SK-N-MC (cell line): ENCODE measurements at regions not wholly inside any gene's neighbourhood (a gene's known extent, or its start where the extent isn't known, plus 50 kb on each side); places are given as distances from the start of the nearest gene placed in this dataset.

Source experiments
- EZH2 ChIP-seq: fragments of 200-600 bp; sonication (generic); IDR thresholded peaks from one replicate; pipeline ENCODE4 v1.6.1; 2017; ENCODE audit warnings: antibody characterized with exemption
- FOXP2 ChIP-seq: optimal IDR thresholded peaks from 2 replicates; pipeline ENCODE3; 2011; ENCODE audit warnings: mild to moderate bottlenecking, moderate library complexity; ENCODE audit not compliant: insufficient read depth; ENCODE audit errors: extremely low read length, control extremely low read depth
- POLR2AphosphoS5 ChIP-seq: IDR thresholded peaks from 2 replicates; pipeline ENCODE4 v1.6.1; 2012; ENCODE audit warnings: mild to moderate bottlenecking, low read depth, low read length, borderline replicate concordance

DNA sequence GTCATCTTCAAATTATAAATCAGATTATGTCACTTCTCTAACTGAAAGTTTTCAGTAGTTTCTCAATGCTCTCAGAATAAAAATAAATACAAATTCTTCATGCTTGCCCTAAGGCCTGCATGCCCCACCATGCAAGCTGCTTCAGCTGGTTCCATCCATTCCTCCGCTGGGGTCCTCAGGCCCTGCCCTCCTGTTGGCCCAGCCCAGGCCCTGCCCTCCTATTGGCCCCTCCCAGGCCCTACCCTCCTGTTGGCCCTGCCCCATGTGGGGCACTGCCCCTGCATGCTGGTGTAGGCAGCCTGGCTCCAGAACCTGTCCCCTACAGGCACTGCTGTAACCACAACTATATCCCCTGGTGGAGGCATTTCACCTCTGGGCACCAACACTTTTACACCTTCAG, 109.3 kb upstream of the TCERG1L start:
- TF ChIP-seq POLR2AphosphoS5 (no peak), EZH2 (no peak), FOXP2 (no peak)
